Stimulated activated CD8-positive, alpha-beta memory T cell treated with anti-CD3 and anti-CD28 coated beads, Interleukin-7, amount 100 ng/mL, for 48 hours (primary cell): ENCODE measurements at regions not wholly inside any gene's neighbourhood (a gene's known extent, or its start where the extent isn't known, plus 50 kb on each side); places are given as distances from the start of the nearest gene placed in this dataset.
"Not testable (repeated sequence)": the region's sequence is repeated elsewhere in the genome, so short reads cannot be mapped to it uniquely, and the experiment has no call there.

Experiments
- DNase-seq, 2 donors: peaks; one replicate each; pipeline ENCODE4 v3.0.0-alpha.2; 2020; ENCODE audit warnings: low read depth in 1 of 2; ENCODE audit errors: extremely low read depth in 1 of 2

DNA sequence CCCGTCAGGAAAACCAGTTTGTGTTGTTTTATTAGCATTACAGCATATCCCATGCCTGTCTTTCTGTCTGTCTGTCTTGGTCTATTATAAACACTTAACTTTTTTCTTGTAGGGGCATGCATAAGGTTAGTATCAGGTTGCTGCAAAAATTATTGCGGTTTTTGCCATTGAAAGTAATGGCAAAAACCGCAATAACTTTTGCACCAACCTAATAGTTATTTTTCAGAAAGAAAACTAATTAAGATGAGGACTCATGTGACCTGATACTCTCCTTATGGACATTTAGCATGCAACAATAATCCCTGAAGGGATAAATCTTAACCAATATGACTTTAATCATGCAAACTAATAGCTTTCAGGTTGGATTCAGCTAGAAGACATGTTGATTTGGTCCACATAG, 326.7 kb upstream of the SUCLG2 start:
- no peak for DNase-seq

DNA sequence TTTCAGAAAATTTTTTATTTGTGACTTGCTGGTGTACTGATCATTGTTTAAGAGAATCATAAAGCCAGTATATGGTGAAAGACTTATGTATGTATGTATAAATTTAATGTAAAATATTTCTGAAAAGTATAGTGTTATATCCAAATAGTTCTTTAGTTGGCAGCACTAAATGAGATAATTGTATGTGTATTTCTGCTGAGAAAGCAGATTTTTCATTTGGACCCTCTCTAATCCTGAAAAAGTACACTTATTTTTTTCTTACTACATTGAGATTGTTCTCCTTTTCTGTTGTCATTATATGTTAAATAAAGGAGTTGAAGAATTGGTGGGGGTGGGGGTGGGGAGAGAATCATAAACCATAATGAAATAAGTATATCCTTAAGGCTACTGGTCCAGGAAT, 324.9 kb upstream of the SUCLG2 start:
- DNase-seq = no peak

DNA sequence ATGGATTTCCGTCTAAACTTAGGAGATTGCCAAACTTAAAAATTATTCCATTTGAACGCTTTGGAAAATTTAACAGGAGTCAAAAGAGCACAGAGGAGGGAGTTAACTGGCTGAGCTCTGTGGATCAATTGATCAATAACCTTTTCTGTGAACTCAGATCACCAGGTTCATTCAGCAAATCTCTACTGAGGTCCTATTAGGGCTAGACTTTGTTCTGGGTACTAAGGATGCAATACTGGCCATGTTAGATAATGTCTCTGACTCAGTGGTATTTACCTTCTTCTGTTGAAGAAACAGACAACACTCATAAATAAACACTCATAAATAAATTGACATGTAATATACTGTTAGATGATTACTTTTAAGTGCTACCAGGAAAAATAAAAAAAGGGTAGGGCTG, 323.4 kb upstream of the SUCLG2 start:
- DNase-seq = no peak

DNA sequence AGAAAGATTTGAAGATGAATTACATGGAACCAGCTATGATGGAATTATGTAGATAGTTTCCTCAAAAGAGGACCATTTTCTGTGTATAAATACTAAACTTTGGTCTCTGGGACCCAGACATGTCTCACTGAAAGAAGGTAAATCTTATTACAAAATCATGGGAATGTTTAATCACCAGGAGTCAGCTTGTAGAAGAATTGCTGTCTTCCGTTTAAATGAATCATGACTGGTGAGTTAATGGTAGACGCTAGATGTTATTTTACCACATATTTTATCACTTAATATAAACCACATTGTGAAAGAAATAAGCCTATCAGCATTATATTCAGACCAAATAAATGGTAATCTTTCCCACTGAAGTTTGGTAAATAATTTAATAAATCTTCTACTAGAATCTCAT, 322.3 kb upstream of the SUCLG2 start:
- no peak for DNase-seq

DNA sequence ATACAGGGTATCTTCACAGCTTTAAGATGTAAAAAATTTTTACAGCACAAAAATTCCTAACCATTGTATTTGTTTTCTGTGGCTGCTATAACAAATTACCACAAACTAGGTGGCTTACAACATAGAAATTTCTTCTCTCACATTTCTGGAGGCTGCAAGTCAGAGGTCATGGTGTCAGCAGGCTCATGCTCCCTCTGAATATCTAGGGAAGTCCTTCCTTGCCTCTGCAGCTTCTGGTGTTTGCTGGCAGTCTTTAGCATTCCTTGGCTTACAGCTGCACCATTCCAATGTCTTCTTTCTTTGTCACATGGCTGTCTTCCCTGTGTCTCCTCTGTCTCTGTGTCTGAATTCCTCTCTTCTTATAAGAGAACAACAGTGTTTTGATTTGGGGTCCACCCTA, 310.2 kb upstream of the SUCLG2 start:
- no peak for DNase-seq

DNA sequence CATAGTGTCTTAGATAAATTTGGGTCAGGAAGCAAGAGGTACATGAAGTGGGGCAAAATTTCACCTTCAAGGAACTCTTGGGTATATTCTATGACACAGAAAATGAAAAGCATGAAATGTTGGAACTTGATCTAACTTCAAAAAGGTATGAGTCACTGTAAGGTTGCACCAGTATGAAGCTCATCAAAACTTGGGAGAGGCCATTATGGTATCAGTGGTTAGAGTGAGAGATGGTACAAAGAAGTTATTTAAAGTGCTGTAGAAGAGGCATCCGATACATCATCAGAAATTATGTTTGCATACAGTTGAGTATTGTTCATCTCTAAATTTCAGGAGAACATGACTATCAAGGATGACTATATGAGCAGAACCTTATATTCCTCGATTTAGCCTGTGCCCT, 302.9 kb upstream of the SUCLG2 start:
- no peak for DNase-seq

DNA sequence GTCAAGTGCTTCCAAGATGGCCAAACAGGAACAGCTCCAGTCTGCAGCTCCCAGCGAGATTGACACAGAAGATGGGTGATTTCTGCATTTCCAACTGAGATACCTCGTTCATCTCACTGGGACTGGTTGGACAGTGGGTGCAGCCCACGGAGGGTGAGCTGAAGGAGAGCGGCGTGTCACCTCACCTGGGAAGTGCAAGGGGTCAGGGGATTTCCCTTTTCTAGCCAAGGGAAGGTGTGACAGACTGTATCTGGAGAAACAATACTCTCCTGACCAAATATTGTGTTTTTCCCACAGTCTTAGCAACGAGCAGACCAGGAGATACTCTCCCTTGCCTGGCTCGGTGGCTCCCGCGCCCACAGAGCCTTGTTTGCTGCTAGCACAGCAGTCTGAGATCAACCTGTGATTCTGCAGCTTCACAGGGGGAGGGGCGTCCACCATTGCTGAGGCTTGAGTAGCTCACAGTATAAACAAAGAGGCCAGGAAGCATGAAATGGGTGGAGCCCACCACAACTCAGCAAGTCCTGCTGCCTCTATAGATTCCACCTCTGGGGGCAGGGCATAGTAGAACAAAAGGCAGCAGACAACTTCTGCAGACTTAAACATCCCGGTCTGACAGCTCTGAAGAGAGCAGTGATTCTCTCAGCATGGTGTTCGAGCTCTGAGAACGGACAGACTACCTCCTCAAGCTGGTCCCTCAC, 293.5 kb upstream of the SUCLG2 start:
- DNase-seq = peak; percentile 9 to 11

DNA sequence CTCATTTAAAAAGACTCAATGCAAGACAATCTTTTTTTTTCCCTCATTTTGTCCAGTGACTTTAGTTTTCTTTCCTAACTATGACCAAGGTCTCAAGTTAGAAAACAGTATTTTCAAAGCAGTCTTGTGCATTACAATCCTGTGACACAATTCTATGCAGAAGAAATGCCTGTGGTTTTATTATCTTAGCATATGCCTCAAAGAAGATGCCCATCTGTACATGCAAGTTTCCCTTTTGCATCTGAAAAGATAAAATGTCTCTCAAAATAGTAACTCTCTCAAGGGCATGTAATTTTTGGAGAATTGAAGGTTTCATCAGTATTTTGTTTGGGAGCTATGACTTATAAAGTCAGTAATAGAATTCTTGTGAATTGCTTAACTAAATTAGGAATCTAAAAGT, 292.0 kb upstream of the SUCLG2 start:
- no peak for DNase-seq

DNA sequence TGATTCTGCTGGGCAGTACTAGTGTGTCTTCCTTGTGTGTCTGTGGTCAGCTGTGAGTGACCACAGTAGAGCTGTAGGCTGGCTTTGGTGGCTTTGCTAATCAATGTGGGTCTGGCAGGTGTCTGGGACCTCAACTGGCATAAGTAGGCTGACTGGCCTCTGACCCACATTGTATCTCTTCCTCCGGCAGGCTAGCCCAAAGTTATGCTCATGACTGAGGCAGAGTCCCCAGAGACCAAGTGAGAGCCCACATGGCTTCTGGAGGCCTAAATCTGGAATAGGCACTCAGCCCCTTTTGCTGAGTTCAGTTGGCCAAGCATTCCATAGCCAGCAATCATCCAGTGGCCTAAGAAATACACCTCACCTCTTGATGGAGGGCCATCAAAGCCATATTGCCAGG, 289.1 kb upstream of the SUCLG2 start:
- DNase-seq = no peak

DNA sequence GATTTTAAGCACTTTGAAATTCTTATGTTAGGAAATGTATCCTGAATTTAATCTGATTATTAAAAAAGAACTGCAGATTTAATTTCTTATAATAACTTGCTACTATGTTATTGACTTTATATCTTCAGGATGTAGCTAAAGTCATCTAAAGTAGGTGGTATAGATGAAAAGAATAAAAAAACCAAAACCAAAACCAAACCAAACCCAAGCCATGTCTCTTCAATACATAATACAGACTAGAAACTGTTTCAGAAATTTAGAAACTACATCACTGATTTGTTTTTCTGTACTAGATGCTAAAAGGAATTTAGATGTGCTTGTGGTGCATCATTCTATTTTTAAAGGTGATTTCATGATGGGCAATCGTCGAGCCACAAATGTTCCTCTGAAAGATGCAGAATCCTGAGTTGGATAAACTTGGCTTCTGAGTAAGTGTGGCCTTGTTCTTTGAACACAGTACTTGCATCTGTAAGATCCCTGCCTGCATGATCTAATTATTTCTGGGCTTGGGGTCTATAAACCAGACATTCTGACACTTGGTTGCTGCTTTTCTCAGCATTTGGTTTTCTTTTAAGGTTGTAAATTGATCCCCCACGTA, 287.1 kb upstream of the SUCLG2 start:
- no peak for DNase-seq

DNA sequence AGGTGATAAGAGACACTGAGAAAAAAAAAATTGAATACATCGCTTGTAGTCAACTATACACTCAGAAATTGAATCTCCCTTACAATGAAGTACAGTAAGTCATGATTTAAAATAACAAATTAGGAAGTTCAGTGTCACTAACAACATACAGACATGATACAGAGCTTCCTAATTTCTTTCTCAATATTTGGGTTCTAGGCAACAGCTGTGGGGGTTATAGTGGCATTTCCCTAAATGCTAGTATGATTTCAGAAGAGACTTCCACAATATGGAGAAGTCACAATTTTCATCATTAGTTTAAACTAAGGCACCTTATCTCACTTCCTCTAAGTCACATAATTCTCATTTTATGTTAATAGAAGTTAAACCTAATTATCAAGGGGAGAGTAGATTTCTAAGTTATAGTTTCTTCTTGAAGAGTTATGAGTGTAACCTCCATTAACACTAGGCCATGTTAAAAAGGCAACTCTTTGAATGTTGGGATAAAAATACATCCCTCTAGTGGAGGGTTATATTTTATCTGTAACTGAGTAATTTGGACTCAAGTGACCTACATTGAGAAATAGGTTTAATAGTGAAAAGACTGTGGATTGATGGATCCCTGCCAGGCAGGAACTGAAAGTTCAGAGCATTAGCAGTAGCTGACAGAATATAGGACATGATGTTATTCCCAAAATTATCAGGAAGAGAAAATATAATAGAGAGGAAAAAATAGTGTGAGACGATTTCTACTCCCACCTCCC, 286.0 kb upstream of the SUCLG2 start:
- no peak for DNase-seq

DNA sequence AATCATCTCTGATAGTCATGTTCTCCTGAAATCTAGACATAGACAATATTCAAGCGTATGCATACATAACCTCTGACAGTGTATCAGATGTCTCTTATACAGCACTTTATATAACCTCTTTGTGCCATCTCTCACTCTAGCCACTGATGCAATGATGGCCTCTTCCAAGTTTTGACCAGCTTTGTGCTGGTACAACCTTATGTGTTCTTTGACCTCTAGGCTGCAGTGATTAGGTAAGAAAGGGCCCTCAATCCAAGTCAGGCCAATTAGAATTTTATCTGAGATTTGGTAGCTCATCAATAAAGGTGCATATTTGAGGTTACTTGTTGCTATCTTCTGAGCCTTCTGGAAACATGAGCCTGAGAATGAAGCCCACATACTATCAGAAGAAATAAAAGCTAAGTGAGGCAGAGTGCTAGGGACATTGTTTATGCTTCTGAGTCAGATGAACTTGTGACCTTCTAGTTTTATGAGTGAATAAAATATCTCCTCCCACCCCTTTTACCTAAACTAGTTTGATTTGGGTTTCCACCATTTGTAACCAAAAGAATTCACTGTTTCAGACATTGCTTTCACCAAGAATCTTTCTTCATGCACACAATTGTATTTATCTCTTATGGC, 283.2 kb upstream of the SUCLG2 start:
- DNase-seq = no peak

DNA sequence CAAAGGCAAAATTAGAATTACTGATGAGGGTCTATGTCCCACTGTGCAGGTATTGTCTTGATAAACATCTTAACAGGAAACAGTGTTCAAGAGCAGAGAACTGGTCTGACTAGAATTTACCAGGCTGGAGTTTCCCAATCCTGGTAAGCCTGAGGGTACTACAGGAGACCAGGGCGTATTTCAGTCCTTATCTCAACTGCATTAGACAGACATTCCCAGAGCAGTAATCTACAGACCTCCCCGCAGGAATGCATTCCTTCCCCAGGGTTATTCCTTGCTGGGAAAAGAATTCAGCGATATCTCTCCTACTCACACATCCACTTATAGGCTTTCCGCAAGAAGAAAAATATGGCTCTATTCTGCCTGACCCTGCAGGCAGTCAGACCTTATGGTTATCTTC, 276.0 kb upstream of the SUCLG2 start:
- DNase-seq = not testable (repeated sequence)

DNA sequence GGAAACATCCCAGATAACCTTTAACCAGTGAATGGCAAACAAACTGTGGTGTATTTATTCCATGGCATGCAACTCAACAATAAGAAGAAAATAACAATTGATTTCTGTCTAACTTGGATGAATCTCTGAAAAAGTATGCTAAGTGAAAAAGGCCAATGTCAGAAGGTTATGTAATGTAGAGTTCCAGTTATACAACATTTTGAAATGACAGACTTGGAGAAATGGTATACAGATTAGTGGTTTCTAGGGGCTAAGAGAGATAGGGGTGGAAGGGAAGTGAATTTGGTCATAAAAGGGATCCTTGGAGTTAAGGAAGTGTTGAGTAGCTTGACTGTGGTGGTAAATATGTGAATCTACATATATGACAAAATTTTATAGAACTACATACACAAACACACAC, 269.4 kb upstream of the SUCLG2 start:
- no peak for DNase-seq

DNA sequence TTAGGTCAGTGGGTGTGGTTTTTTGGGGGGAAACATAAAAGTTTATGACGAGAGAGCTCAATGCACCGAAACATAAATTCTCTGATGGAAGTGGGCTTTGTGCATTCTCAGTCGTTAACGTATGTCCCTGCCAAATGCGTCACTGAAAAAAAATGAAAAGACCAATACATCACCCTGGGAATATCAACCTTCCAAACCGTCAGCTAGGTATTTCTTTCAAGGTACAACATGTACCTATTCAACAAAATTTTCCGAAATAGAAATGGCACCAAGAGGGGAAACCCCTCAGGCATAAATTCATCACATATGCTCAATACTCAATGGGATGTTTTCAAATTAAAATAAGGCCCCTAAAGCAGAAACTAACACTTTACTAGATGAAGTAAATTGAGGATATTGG, 266.6 kb upstream of the SUCLG2 start:
- DNase-seq = no peak

DNA sequence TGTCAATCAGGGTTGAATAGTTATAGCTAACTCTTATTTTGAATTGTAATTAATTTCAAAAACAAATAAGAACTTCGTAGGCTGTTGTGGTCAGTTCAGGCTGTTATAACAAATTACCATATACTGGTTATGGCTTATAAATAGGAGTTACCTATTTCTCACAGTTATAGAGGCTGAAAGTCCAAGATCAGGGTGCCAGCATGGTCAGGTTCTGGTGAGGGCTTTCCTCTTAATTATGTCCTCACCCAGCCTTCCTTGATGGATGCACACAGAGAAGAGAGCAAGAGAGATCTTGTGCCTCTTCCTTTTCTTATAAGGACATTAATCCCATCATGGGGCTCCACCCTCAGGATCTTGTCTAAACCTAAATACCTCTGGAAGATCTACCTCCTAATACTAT, 265.9 kb upstream of the SUCLG2 start:
- no peak for DNase-seq

DNA sequence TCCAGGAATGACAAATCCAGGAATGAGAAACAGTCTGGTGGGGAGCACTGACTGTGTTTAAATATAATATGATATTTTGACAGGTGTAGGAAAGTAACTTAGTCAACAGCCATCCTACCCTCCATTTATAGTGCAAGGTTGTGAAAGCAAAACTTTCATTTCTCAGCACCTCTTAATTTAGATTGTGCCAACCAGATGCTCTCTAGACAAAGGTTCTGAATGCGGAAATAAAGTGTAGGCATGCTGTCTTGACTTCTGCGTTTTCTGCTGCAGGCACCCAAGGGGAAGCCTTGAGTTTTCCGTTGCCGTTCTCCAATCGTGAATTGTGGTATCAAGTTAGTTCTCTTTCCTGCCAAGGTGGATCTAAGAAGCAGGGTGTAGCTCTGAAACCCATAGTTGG, 261.9 kb upstream of the SUCLG2 start:
- DNase-seq = no peak

DNA sequence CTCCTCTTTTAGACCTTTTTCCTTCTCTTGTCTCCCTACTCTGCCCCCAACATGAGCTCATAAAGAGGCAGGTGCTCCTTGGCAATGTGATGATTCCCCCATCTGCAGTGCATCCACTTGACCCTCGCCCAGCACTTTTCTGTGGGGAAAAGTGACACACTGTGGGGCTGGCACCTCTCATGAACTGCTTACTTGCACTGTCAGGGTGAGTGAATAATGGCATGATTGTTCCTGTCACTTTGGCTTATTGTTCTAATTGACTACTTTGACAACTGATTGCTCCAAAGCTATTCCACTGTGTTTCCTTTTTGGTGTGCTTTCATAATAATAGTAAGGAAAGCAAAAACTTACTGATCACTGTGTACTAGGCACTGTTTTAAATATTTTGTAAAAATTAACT, 253.3 kb upstream of the SUCLG2 start:
- DNase-seq = no peak

DNA sequence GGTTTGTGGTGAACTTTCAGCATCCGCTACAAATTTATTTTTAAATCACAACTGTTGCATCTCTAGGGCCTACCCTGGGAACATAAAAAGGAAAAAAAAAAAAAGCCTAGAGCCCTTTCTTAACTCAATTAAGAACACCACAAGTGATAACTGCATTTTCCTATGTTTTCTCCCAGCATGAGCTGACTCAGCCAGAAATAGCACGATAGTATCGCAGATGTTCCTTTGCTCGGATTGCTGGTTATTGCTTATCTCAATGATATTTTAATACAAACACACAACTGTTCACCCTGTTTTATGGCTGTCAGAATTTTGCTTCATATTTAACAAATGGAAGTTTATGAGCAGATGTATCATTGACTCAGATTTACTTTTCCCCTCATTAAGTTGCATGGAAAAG, 251.8 kb upstream of the SUCLG2 start:
- DNase-seq = no peak

DNA sequence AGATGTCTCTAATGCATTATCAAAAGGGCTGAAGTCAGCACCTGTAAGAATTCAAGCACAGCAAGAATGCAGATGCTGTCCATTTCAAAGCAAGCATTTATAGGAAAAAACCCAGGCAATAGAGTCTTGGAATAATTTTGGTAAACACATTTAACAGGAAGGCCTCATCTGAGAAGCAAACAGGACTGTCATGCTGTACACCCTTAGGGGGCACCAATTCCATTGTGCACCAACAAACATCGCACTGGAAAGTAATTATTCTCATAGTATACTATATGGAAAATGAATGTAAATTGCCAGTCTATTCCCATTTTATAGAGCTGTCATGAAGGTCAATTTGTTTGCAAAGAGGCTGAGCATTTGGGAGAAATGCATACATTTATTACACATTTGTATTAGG, 247.3 kb upstream of the SUCLG2 start:
- no peak for DNase-seq

DNA sequence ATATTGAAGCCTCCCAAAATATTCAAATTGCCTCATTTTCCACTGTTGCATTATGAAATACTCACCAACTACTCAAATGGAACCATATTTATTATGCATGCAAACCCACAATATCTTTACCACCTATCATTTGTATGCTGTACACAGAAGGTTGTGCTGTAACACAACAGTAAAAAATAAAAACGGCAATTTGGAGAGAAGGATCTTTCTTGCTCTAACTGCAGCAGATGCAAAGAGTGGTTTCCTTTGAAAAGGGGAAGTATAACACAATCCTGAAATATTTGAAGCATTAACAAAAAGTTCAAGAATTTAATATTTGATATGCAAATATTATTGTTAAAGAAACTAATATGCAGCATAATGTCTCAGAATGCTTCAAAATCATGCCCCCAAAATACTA, 244.5 kb upstream of the SUCLG2 start:
- DNase-seq = no peak
